ENCODE measurements at regions not wholly inside any gene's neighbourhood (a gene's known extent, or its start where the extent isn't known, plus 50 kb on each side); places are given as distances from the start of the nearest gene placed in this dataset.

GRCh38 chr4:56757821-56758411, 63.6 kb downstream of the SPINK2 start:
- DNase-seq: no peak

GRCh38 chr4:56757261-56757746, 64.2 kb downstream of the SPINK2 start:
- no peak for DNase-seq

GRCh38 chr4:56755901-56756300, 65.6 kb downstream of the SPINK2 start:
- DNase-seq: no peak

GRCh38 chr4:56752985-56753384, 68.5 kb downstream of the SPINK2 start:
- DNase-seq: peak; percentile 22

GRCh38 chr4:56750231-56750630, 69.1 kb upstream of the HOPX start:
- DNase-seq: no peak

GRCh38 chr4:56748271-56748670, 67.2 kb upstream of the HOPX start:
- no peak for DNase-seq

- DNase-seq: no peak
Measured at GRCh38 chr4:56746639-56747038, 65.5 kb upstream of the HOPX start.

- no peak for DNase-seq
Measured at GRCh38 chr4:56745042-56745441, 63.9 kb upstream of the HOPX start.

- DNase-seq: no peak
Measured at GRCh38 chr4:56744030-56744429, 62.9 kb upstream of the HOPX start.

GRCh38 chr4:56743550-56743949, 62.5 kb upstream of the HOPX start:
- peak; percentile 84 for DNase-seq

- DNase-seq: no peak
Measured at GRCh38 chr4:56742080-56742871, 61.2 kb upstream of the HOPX start.

- DNase-seq: no peak
Measured at GRCh38 chr4:56741595-56741994, 60.5 kb upstream of the HOPX start.

- no peak for DNase-seq
Measured at GRCh38 chr4:56739066-56739777, 58.1 kb upstream of the HOPX start.

GRCh38 chr4:56737666-56738065, 56.6 kb upstream of the HOPX start:
- no peak for DNase-seq

GRCh38 chr4:56733352-56733751, 52.3 kb upstream of the HOPX start:
- no peak for DNase-seq

GRCh38 chr4:56732301-56732700, 51.2 kb upstream of the HOPX start:
- no peak for DNase-seq

GRCh38 chr4:56731857-56732256, 50.8 kb upstream of the HOPX start:
- DNase-seq: no peak
